CD4-positive, alpha-beta T cell treated with Interleukin-2 at 100 ng/mL for 4 hours (primary cell): ENCODE measurements at regions not wholly inside any gene's neighbourhood (a gene's known extent, or its start where the extent isn't known, plus 50 kb on each side); places are given as distances from the start of the nearest gene placed in this dataset.
A peak's percentile ranks its signal among the peaks of the same experiment; 100 is the strongest.

Source experiments
- DNase-seq: peaks from one replicate; pipeline ENCODE4 v3.0.0-alpha.2; 2020; ENCODE audit warnings: low spot score

DNA sequence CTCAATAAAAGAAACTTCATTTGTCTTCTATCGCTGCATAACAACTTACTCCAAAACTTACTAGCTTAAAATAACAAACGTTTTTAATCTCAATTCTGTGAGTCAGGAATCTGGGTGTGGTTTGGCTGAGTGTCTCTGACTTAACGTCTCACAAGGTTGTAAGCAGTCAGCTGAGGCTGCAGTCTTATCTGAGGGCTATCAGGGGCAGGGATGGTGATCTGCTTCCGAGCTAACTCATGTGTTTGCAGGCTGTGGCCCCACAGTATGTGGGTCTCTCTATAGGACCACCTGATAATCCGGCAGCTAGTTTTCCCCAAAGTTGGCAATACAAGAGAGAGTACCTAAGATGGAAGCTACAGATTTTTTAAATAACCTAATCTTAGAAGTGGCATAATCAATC is 234.2 kb upstream of the FGGY start:
- no peak for DNase-seq

DNA sequence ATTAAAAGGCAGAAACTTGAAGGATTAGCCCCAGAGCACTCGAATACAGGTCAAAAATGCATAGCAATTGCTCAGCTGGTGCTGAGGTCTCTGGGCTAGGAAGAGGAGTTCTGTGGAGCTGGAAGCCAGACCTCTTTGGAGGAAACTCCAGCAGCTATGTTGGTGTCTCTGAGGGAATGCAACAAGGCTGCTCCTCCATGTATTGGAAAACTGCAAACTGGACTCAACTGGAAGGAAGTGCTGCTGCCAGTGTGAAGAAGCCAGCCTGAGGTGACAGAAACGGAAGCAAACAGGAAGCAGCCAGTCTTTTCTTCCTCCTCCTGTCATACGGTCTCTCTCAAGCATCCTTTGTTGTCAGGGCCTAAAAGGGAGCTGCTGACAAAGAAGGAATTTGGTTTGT is 233.4 kb upstream of the FGGY start:
- DNase-seq: peak; percentile 40

DNA sequence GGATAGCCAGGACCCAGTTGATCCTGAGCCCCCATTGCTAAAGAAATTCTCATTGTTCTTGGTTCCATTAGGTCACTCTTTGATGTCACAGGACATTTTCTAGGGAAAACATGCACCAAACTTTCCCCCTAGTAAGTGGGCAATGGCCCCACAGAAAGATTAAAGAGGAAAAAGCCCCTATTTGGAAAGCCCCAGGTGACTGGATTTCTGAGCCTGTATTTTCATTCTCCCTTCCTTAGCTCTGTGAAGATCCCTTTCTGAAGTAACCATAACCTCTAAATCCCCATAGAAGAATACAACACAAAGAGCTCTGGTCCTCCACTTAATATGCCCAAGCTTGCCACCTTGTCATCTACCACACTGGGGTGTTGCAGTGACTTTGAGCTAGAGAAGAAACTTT is 232.3 kb upstream of the FGGY start:
- DNase-seq: no peak

DNA sequence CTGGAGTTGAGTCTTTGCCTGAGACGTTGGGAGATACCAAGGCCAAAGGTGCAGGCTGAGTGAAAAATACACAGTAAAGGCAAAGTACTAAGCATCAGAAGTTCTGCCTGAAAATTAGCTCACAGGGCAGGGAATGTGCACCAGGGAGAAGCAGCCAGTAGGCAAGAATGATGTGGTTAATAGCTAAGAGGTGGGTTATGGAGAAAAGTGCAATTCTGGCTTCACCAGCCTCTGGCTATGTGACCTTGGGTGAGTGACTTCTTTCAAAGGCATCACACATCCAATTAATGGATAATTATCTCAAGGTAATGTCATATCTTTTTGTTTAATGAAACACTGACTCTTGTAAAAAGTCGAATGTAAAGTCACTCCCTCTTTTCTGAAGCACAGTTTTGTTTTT is 230.7 kb upstream of the FGGY start:
- DNase-seq: no peak

DNA sequence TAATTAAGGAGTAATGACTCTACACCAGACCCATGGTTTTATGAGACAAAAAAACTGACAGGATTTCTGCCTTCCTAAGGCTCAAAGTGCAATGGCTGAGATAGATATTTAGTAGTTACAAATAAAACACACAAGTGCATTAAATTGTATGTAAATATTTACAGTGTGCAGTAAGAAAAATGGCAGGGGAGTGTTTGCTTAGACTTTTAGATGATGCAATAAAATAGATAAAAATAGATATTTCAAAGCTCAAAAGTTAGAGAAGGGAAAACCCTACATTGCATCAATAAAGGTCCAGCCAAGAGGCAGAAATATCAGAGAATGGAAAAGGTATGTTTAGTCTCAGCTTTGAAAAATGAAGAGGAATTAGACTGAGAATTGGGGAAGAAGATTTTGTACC is 226.3 kb upstream of the FGGY start:
- DNase-seq: no peak

DNA sequence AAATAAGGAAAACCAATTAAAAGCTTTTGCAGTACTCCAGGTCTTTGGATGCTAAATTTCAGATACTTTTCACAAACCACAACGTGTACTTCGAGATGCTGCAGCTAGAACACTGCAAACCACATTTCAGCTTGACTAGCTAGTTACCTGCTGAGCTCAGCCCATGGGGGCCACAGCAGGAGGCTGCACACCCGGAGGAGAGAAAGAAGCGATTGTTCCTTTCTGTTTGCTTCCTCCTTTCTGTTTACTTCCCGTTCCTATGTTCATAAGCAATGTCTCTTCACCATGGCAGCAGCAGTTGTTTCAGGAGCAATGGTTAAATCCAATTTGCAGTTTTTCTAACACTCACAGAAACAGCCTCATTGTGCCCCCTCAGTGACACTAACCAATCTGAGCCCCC is 225.6 kb upstream of the FGGY start:
- DNase-seq: peak; percentile 10

DNA sequence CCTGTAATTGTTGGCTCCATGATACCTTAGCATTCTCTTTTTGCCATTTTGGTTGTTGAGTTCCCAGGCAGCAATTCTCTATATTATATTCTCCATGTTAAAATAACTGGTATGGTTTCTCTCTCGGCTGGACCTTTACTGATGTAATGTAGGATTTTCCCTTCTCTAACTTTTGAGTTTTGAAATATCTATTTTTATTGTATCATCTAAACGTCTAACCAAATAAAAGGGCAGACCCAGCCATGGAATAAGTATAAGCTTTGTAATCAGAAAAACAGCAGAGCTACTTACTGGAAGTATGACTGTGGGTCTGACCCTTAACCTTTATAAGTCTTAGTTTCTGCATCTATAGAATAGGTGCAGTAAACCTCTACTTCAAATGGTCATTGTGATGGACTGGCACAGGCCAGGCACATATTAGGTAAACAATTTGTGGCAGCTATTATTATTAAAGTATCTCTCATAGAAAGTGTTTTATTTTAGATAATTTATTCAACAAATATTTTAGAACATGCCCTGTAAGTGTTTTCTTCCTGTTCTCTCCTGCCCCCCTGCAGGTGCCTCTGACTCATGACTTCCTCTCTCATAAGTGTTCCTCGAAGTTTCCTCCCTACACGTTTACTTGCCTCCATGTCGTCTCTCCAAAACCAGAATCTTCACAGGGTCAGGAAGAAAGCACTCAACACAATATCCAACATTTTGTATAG is 224.9 kb upstream of the FGGY start:
- DNase-seq: peak; percentile 49

DNA sequence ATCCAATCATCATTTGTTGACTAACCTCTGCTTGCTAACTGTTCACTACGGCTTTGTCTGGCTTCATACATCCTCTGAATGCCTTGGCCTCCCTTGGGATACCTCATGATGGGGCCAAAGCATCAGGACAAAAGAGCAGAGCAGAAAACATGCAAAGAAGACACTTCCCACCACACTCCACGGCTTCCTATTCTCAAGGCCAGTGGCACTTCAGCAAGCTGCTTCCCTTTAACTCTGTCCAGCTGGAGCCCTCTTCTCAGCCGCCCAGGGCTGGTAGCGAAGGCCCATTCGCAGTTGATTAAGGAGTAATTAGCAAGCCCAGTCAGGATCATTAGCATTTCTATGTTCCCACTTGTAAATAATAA is 224.3 kb upstream of the FGGY start:
- DNase-seq: no peak

DNA sequence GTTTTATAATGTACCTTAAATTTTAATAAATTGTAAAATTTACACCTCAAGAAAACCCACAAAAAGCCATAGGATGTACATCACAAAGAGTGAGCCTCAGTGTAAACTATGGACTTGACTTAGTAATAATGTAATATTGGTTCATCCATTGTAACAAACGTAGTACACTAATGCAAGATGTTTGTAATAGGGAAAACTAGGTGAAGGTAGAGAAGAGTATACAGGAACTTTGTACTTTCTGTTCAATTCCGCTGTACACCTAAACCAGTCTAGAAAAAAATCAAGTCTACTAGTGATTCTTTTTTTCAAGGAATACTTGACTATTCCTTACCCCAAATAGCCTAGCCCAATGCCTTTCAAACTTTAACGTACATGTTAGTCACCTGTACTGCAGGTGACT is 222.3 kb upstream of the FGGY start:
- DNase-seq: no peak

DNA sequence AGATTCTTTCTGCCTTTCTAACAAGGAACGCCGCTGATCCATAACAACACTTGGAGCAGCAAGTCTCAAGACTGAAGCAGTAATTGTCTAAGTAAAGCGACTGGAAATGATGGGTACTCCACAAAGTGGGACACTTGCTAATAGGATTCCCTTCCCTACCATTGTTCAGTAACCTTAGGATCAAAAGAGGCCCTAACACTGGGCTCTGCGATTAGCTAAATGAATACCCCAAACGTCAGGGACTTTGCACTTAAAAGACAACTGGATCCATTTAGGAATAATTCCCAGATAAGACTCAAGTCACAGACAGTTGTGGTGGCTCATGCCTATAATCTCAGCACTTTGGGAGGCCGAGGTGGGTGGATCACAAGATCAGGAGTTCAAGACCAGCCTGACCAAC is 221.9 kb upstream of the FGGY start:
- DNase-seq: no peak

DNA sequence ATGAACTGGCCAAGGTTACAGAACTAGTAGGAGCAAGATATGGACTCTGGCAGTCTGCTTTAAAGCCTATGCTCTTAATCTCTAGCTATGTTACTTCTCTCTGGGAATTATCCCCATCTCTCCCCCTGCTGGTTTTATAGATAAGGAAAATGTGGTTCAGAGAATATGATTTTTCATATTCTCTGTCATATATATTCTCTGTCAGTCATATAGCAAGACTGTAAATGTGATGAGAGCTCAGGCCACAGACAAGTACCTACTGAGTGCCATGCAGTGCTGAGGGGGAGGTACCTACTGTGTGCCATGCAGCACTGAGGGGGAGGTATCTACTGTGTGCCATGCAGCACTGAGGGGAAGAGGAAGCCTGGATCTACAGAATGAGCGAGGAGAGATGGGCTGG is 220.3 kb upstream of the FGGY start:
- no peak for DNase-seq

DNA sequence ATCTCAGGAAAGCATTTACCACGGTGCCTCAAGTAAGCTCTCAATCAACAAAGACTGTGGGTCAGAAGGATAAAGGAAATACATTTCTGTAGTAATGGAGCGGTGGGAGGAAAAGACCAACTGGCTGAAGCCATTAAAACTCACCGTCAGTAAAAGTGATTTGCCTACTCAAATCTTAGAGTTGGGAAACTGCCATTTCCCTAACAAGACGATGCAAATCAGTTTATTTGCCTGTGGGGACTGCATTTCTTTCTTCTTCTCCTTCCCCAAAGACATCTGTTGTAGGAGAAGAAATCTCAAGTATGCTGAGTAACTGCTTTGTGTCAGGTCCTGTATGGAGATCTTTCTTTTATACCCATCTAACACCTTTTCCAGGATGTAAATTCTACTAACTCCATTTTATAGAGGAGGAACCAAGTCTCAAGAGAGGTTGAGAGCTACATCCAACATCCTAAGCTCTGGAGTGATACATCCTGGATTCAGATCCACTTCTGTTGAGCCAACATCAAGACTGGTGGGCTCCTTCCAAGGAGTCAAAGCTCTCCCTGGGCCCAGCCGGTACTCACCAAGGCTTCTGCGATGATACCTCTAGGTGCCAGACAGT is 219.3 kb upstream of the FGGY start:
- DNase-seq: no peak

DNA sequence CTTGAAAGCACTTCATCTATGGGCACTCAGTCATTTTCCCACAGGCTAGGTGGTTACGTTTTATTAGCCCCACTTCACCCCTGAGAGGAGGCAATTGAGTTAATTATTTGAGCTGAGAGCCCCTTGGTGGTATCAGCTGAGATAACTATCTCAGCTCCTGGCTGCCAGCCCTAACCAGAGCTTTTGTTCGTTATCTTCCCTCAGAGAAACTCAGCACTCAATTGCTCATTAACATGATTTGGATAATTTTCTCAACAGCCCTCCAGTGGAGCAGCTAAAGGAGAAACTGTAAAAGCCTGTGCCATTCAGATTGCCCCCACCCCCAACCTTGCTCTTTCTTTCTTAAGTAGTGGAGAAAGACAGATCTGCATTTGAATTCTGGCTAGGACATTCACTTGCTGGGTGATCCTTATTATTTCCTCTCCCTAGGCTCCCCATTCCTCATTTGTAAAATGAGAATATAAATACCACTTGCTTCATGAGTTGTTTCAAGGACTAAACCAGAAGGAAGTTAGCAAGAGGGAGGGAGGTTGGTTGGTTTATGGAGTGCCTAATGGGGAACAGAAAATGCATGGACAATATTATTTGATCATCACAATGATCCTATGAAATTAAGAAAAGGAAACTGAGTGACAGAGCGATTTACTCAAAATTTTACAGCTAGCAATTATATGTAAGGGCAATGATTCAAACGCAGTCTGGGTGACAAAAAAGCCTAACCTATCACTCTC is 218.7 kb upstream of the FGGY start:
- DNase-seq: no peak

DNA sequence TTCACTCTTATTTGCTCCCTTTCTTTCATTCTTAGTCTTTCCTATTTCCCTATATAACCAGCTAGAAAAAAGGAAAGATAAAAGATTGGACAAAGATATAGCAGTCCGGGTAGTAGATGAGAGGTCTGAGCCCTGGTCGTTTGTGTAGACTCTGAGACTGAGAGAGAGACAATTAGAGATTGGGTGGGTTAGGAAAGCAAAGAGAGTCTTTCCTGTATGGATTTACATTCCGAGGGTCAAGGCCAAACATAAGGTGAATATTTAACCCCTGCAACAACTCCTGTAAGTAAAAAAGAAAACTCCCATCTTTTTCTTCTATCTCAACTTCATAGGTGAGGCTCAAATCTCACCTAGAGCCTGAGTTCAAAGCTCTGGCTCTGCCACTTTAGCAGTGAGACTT is 218.0 kb upstream of the FGGY start:
- DNase-seq: no peak

DNA sequence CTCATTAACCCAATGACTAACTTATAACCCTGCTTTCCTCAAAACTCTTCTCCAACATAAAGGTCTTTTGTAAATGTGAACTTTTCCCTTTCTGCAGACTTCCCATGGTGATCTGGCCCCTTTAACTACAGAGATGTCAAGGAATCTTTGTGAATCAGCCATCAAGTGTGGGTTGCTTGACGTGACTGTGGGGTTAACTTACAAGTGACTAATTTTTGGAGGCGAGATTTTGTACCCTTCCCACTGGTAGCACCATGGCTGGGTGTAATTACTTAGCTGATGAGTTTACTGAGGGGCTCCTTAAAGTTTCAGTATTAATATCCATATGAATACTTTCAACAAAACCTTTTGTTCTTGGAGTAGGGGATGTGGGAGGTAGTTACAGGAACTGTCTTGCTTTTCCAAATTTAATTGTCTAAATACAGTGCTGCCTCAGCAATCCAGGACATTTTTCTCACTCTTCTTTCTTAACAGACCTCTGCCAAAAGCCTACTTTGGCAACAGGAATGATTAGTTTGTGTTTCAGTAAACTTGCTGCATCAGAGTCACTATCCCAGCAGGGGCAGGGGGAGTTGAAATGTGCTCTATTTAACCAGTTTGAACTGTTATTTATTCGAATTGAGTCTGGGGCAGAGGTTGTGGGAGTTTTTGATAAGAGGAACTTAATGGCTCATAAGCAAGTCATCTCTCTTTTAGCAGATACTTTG is 217.3 kb upstream of the FGGY start:
- no peak for DNase-seq

DNA sequence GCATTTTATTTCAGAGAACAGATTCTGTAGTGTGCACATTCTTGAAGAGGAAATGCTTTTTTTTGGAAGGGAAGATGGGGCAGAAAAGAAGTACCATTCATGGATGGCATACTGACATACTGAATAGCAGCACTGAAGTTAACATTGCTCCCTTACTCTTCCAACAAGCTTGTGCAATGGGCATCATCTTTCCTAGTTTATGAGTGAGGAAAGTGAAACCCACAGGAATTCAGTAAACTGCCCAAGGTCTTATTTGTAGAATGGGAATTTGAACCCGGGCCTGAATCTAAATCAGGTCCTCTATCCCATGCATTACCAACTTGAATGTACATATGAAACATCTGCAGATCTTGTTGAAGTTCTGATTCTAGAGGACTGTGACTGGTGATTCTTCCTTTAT is 215.7 kb upstream of the FGGY start:
- DNase-seq: no peak

DNA sequence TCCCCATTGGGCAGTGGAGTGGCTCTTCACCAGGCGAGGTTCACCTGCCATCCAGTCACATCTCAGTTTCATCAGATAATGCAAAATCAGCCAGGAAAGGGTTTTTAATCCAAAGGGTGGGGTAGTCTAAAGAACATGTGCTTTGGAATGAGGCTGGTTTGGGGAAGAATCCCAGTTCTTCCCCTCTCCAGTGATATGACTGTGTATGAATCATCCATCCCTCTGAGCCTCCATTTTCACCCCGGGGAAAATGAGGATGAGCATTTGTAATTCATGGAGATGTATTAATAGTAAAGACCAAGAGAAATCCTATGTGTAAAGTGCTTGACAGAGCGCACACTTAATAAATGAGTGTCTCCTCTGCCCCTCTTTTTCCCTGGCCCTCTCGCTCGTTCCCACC is 215.1 kb upstream of the FGGY start:
- no peak for DNase-seq

DNA sequence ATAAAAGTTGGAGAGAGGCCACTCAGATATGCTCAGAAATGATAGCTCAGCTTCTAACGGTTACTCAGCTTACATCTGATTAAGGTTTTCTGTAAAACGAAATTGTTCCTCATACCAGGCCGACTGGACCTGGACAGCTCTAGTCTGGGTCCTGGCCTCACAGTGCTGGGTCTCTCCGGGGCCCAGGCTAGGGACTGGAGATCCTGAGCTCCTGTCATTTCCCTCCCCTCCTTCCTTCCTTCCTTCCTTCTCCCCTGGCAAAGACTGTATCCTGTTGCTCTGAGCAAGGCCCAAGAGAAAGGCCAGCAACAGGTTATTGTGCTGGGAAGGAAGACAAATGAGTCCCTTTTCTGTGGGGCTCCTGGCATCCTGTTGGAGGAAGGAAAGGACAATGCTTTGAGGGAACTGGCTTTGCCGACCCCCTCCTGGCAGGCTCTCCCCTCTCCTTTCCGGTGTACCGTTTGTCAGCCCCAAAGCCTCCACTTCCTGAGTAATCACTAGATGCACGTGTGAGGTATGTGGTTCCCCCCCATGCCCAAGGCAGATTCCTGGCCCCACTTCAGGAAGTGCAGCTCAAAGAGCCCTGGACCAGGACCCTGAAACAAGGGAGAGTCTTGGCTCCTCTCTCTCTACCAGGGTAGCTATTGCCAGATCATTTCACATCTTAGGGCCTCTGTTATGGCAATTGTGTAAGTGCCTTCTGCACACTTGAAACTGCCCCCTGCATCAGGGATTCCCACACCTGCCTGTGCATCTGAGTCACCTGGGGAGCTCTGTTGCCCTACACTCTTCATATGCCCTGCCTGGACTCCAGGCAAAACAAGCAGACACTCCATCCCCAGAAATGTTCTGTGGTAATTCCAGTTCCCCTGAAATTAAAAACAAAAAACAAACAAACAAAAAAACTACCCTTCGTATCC is 212.7 kb upstream of the FGGY start:
- DNase-seq: no peak

DNA sequence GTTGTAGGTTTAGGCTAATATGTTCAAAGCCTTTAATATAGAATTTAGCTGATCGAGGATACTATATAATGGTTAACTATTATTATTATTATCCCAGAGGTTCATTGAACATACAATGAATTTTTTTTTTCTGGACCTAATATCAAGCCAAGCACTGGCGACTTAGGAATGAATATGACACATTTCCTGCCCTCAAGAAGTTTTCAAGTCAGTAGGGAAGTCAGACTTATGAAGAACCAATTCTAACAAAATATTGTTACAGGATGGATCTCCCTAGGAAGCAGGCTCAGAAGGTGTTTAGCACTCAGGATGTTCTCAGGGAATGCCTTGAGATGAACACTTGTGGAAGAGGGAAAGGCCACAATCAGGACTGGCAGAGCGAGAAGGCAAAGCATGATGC is 211.8 kb upstream of the FGGY start:
- no peak for DNase-seq

DNA sequence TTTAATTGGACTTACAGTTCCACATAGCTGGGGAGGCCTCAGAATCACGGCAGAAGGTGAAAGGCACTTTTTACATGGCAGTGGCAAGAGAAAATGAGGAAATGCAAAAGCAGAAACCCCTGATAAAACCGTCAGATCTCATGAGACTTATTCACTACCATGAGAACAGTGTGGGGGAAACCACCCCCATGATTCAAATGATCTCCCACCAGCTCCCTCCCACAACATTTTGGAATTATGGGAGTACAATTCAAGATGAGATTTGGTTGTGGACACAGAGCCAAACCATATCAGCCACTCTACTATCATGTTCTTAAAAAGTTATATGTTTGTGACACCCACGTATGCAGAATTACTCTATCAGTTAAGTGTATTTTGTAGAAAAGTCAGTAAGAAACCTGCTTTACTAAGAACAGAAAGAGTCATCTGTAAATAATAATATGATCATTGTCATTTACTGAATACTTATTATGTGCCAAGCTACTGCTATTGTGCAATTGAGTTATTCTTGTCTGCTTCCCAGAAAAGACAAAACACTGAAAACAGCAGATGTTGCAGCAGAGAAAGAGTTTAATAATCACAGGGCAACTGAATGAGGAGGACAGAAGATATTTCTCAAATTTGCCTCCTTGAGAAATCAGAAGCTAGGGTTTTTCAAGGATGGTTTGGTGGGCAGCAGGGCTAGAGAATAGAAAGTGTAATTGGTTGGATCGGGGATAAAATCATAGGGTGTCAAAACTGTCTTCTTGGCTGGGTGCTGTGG is 207.7 kb upstream of the FGGY start:
- DNase-seq: no peak

DNA sequence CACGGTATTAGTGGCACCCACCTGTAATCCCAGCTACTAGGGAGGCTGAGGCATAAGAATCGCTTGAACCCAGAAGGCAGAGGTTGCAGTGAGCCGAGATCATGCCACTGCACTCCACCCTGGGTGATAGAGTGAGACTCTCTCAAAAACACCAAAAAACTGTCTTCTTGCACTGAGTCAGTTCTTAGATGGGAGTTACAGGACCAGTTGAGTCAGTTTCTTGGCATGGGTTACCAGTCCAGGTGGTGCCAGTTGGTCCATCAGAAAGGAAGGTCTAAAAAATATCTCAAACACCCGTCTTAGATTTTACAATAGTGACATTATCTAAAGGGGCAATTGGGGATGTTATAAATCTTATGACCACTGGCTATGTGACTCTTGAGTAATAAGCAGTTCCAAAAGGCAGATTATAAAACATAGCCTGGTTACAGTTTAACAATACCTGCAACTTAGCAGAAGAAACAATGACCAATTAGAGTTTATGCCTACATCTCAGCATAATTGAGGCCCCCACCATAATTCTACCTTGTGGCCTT is 206.9 kb upstream of the FGGY start:
- no peak for DNase-seq
